ENCODE measurements at regions not wholly inside any gene's neighbourhood (a gene's known extent, or its start where the extent isn't known, plus 50 kb on each side); places are given as distances from the start of the nearest gene placed in this dataset.

GRCh38 chr2:144049137-144049536, 470.8 kb downstream of the ZEB2 start:
- H3K9me3 Mint-ChIP-seq, result no peaks in the 10 kb centered on the region
- H3K27me3 Mint-ChIP-seq, result no peaks in the 10 kb centered on the region
- H3K27ac Mint-ChIP-seq, result no peak overlapping the region

GRCh38 chr2:144048631-144049060, 471.3 kb downstream of the ZEB2 start:
- H3K9me3 Mint-ChIP-seq, result no peaks in the 10 kb centered on the region
- ATAC-seq (ENCODE audit: low read depth) (no peak), DNase-seq (ENCODE audit: low spot score in 2 of 2) (no peak)
- no peak overlapping the region for H3K4me3 Mint-ChIP-seq
- H3K4me1 Mint-ChIP-seq, result no peaks in the 10 kb centered on the region
- peaks cover 5% of the 10 kb centered on the region for H3K36me3 Mint-ChIP-seq
- H3K27me3 Mint-ChIP-seq, result no peaks in the 10 kb centered on the region
- no peak overlapping the region for H3K27ac Mint-ChIP-seq

More at GRCh38 chr2:144049137-144049536, 470.8 kb downstream of the ZEB2 start:
- Mint-ChIP-seq H3K4me1 (no peaks in the 10 kb centered on the region), H3K36me3 (peaks cover 5% of the 10 kb centered on the region), H3K4me3 (no peak overlapping the region)
- DNase-seq (ENCODE audit: low spot score in 2 of 2) (no peak), ATAC-seq (ENCODE audit: low read depth) (no peak)

GRCh38 chr2:144042751-144043150, 477.2 kb downstream of the ZEB2 start:
- Mint-ChIP-seq H3K4me3 (no peak overlapping the region), H3K27me3 (no peaks in the 10 kb centered on the region), H3K4me1 (no peaks in the 10 kb centered on the region), H3K36me3 (peaks cover 6% of the 10 kb centered on the region), H3K27ac (no peak overlapping the region), H3K9me3 (no peaks in the 10 kb centered on the region)
- no peak for ATAC-seq (ENCODE audit: low read depth)
- no peak for DNase-seq (ENCODE audit: low spot score in 2 of 2)

GRCh38 chr2:144041612-144042011, 478.3 kb downstream of the ZEB2 start:
- Mint-ChIP-seq H3K9me3 (no peaks in the 10 kb centered on the region), H3K27me3 (no peaks in the 10 kb centered on the region), H3K4me3 (no peak overlapping the region), H3K27ac (no peak overlapping the region), H3K4me1 (no peaks in the 10 kb centered on the region), H3K36me3 (peaks cover 6% of the 10 kb centered on the region)
- ATAC-seq (ENCODE audit: low read depth) (no peak), DNase-seq (ENCODE audit: low spot score in 2 of 2) (no peak)

- peaks cover 6% of the 10 kb centered on the region for H3K36me3 Mint-ChIP-seq
- DNase-seq (ENCODE audit: low spot score in 2 of 2) (no peak), ATAC-seq (ENCODE audit: low read depth) (no peak)
- no peaks in the 10 kb centered on the region for H3K4me1 Mint-ChIP-seq
- H3K4me3 Mint-ChIP-seq, result no peak overlapping the region
- H3K27ac Mint-ChIP-seq, result no peak overlapping the region
- H3K9me3 Mint-ChIP-seq, result no peaks in the 10 kb centered on the region
- no peaks in the 10 kb centered on the region for H3K27me3 Mint-ChIP-seq
Observed at GRCh38 chr2:144040834-144041233, 479.1 kb downstream of the ZEB2 start.

GRCh38 chr2:144032566-144032965, 487.4 kb downstream of the ZEB2 start:
- DNase-seq (ENCODE audit: low spot score in 2 of 2) (no peak), ATAC-seq (ENCODE audit: low read depth) (no peak)
- Mint-ChIP-seq H3K4me3 (no peak overlapping the region), H3K4me1 (no peaks in the 10 kb centered on the region), H3K27me3 (no peaks in the 10 kb centered on the region), H3K9me3 (peaks cover 1% of the 10 kb centered on the region), H3K27ac (no peak overlapping the region), H3K36me3 (peaks cover 11% of the 10 kb centered on the region)

- Mint-ChIP-seq H3K4me1 (no peaks in the 10 kb centered on the region), H3K27me3 (no peaks in the 10 kb centered on the region), H3K9me3 (peaks cover 1% of the 10 kb centered on the region), H3K27ac (no peak overlapping the region), H3K36me3 (peaks cover 12% of the 10 kb centered on the region), H3K4me3 (no peak overlapping the region)
- ATAC-seq (ENCODE audit: low read depth), result no peak
- no peak for DNase-seq (ENCODE audit: low spot score in 2 of 2)
Observed at GRCh38 chr2:144030791-144031190, 489.1 kb downstream of the ZEB2 start.

- H3K4me3 Mint-ChIP-seq, result no peak overlapping the region
- no peak overlapping the region for H3K27ac Mint-ChIP-seq
- no peaks in the 10 kb centered on the region for H3K27me3 Mint-ChIP-seq
- DNase-seq (ENCODE audit: low spot score in 2 of 2) (no peak), ATAC-seq (ENCODE audit: low read depth) (no peak)
- no peaks in the 10 kb centered on the region for H3K4me1 Mint-ChIP-seq
- peaks cover 12% of the 10 kb centered on the region for H3K36me3 Mint-ChIP-seq
- no peaks in the 10 kb centered on the region for H3K9me3 Mint-ChIP-seq
Observed at GRCh38 chr2:144027593-144027992, 492.3 kb downstream of the ZEB2 start.

- Mint-ChIP-seq H3K27me3 (no peaks in the 10 kb centered on the region), H3K4me3 (no peak overlapping the region), H3K9me3 (no peaks in the 10 kb centered on the region), H3K36me3 (peaks cover 16% of the 10 kb centered on the region), H3K4me1 (no peaks in the 10 kb centered on the region), H3K27ac (no peak overlapping the region)
- ATAC-seq (ENCODE audit: low read depth), result no peak
- DNase-seq (ENCODE audit: low spot score in 2 of 2), result no peak
Observed at GRCh38 chr2:144026753-144027152, 493.2 kb downstream of the ZEB2 start.

- H3K27me3 Mint-ChIP-seq, result no peaks in the 10 kb centered on the region
- H3K36me3 Mint-ChIP-seq, result peaks cover 22% of the 10 kb centered on the region
- peaks cover 2% of the 10 kb centered on the region for H3K9me3 Mint-ChIP-seq
- no peak overlapping the region for H3K27ac Mint-ChIP-seq
- H3K4me1 Mint-ChIP-seq, result peaks cover 1% of the 10 kb centered on the region
- ATAC-seq (ENCODE audit: low read depth) (no peak), DNase-seq (ENCODE audit: low spot score in 2 of 2) (no peak)
- no peak overlapping the region for H3K4me3 Mint-ChIP-seq
Observed at GRCh38 chr2:144020047-144020446, 499.9 kb downstream of the ZEB2 start.

- DNase-seq (ENCODE audit: low spot score in 2 of 2) (no peak), ATAC-seq (ENCODE audit: low read depth) (no peak)
- Mint-ChIP-seq H3K27ac (no peak overlapping the region), H3K4me1 (peaks cover 6% of the 10 kb centered on the region), H3K36me3 (peaks cover 11% of the 10 kb centered on the region), H3K27me3 (no peaks in the 10 kb centered on the region), H3K4me3 (no peak overlapping the region), H3K9me3 (no peaks in the 10 kb centered on the region)
Observed at GRCh38 chr2:144015655-144016245, 504.2 kb downstream of the ZEB2 start.

- Mint-ChIP-seq H3K36me3 (peaks cover 11% of the 10 kb centered on the region), H3K27ac (no peak overlapping the region), H3K4me3 (no peak overlapping the region), H3K9me3 (no peaks in the 10 kb centered on the region), H3K4me1 (peaks cover 6% of the 10 kb centered on the region), H3K27me3 (no peaks in the 10 kb centered on the region)
- no peak for ATAC-seq (ENCODE audit: low read depth)
- DNase-seq (ENCODE audit: low spot score in 2 of 2), result no peak
Observed at GRCh38 chr2:144015036-144015435, 504.9 kb downstream of the ZEB2 start.

GRCh38 chr2:144014103-144014502, 505.8 kb downstream of the ZEB2 start:
- DNase-seq (ENCODE audit: low spot score in 2 of 2), result no peak
- no peak for ATAC-seq (ENCODE audit: low read depth)
- Mint-ChIP-seq H3K9me3 (no peaks in the 10 kb centered on the region), H3K4me1 (peaks cover 6% of the 10 kb centered on the region), H3K27me3 (no peaks in the 10 kb centered on the region), H3K4me3 (no peak overlapping the region), H3K27ac (no peak overlapping the region), H3K36me3 (peaks cover 7% of the 10 kb centered on the region)

- H3K4me1 Mint-ChIP-seq, result peaks cover 6% of the 10 kb centered on the region
- DNase-seq (ENCODE audit: low spot score in 2 of 2), result no peak
- H3K36me3 Mint-ChIP-seq, result peaks cover 15% of the 10 kb centered on the region
- H3K9me3 Mint-ChIP-seq, result no peaks in the 10 kb centered on the region
- H3K4me3 Mint-ChIP-seq, result no peak overlapping the region
- H3K27me3 Mint-ChIP-seq, result no peaks in the 10 kb centered on the region
- ATAC-seq (ENCODE audit: low read depth), result no peak
- H3K27ac Mint-ChIP-seq, result no peak overlapping the region
Observed at GRCh38 chr2:144012304-144012703, 507.6 kb downstream of the ZEB2 start.

- no peak for DNase-seq (ENCODE audit: low spot score in 2 of 2)
- H3K36me3 Mint-ChIP-seq, result peaks cover 16% of the 10 kb centered on the region
- peaks cover 6% of the 10 kb centered on the region for H3K4me1 Mint-ChIP-seq
- ATAC-seq (ENCODE audit: low read depth), result no peak
- H3K27me3 Mint-ChIP-seq, result no peaks in the 10 kb centered on the region
- H3K27ac Mint-ChIP-seq, result no peak overlapping the region
- no peak overlapping the region for H3K4me3 Mint-ChIP-seq
- H3K9me3 Mint-ChIP-seq, result no peaks in the 10 kb centered on the region
Observed at GRCh38 chr2:144011553-144011952, 508.4 kb downstream of the ZEB2 start.

All from memory B cell (primary cell).